HepG2 (cell line): ENCODE measurements at regions not wholly inside any gene's neighbourhood (a gene's known extent, or its start where the extent isn't known, plus 50 kb on each side); places are given as distances from the start of the nearest gene placed in this dataset.

Experiments
- CHCHD3 ChIP-seq: sonication (generic); formaldehyde crosslinking; IDR thresholded peaks from 2 replicates; pipeline ENCODE4 v1.8.0; 2022; ENCODE audit warnings: mild to moderate bottlenecking, missing genetic modification reagents, moderate library complexity
- CHD4 ChIP-seq: fragments of 200-600 bp; sonication (generic); IDR thresholded peaks from 2 replicates; pipeline ENCODE4 v1.7.0; 2017; ENCODE audit warnings: mild to moderate bottlenecking, low read length, borderline replicate concordance
- HMGXB4 ChIP-seq, 2 experiments: sonication (generic) in 1 of 2; formaldehyde crosslinking in 1 of 2; IDR thresholded peaks; 2 replicates each; pipeline versions ENCODE4 v1.4.0 to v1.6.1; 2018 to 2020; ENCODE audit warnings: missing genetic modification reagents in 2 of 2, borderline replicate concordance in 1 of 2, low read depth in 1 of 2, mild to moderate bottlenecking in 1 of 2, missing biosample characterization in 1 of 2
- LCORL ChIP-seq, 2 experiments: fragments of 450-650 bp in 1 of 2; sonication (generic) in 1 of 2; formaldehyde crosslinking in 1 of 2; IDR thresholded peaks; 2 replicates each; pipeline versions ENCODE4 v1.5.0 to v1.6.1; 2017 to 2020; ENCODE audit warnings: antibody characterized with exemption in 1 of 2, missing genetic modification reagents in 1 of 2
- POGK ChIP-seq: sonication (generic); formaldehyde crosslinking; conservative IDR thresholded peaks from 2 replicates; pipeline ENCODE4 v1.8.0; 2022; ENCODE audit warnings: mild to moderate bottlenecking, moderate library complexity, missing genetic modification reagents
- ZEB1 ChIP-seq: IDR thresholded peaks from 2 replicates; pipeline ENCODE4 v1.6.1; 2012; ENCODE audit warnings: mild to moderate bottlenecking, low read depth, inconsistent platforms; ENCODE audit not compliant: insufficient replicate concordance
- ZNF333 ChIP-seq: sonication (generic); formaldehyde crosslinking; IDR thresholded peaks from 2 replicates; pipeline ENCODE4 v1.4.0; 2020; ENCODE audit warnings: mild to moderate bottlenecking, missing genetic modification reagents, borderline replicate concordance
- ZNF382 ChIP-seq: sonication (generic); formaldehyde crosslinking; IDR thresholded peaks from 2 replicates; pipeline ENCODE4 v1.5.0; 2020; ENCODE audit warnings: missing genetic modification reagents, mild to moderate bottlenecking, borderline replicate concordance
- ZNF451 ChIP-seq: sonication (generic); formaldehyde crosslinking; IDR thresholded peaks from 2 replicates; pipeline ENCODE4 v1.5.0; 2020; ENCODE audit warnings: mild to moderate bottlenecking, missing genetic modification reagents
- TF ChIP-seq, protein P1 (sequence below): sonication (generic); formaldehyde crosslinking; IDR thresholded peaks from 2 replicates; pipeline ENCODE4 v1.5.0; 2020; ENCODE audit warnings: missing genetic modification reagents
- TF ChIP-seq, protein P2 (sequence below): sonication (generic); formaldehyde crosslinking; IDR thresholded peaks from 2 replicates; pipeline ENCODE4 v1.5.1; 2020; ENCODE audit warnings: mild to moderate bottlenecking, missing genetic modification reagents

- TF ChIP-seq, protein P1, sequence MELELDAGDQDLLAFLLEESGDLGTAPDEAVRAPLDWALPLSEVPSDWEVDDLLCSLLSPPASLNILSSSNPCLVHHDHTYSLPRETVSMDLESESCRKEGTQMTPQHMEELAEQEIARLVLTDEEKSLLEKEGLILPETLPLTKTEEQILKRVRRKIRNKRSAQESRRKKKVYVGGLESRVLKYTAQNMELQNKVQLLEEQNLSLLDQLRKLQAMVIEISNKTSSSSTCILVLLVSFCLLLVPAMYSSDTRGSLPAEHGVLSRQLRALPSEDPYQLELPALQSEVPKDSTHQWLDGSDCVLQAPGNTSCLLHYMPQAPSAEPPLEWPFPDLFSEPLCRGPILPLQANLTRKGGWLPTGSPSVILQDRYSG (CRISPR knock-in tag): no peak
- TF ChIP-seq ZNF451 (CRISPR knock-in tag) (no peak), LCORL (IDR thresholded peaks at IDR 0.05) (no peak), LCORL (CRISPR knock-in tag; IDR thresholded peaks at IDR 0.05) (no peak), ZNF382 (CRISPR knock-in tag) (no peak), HMGXB4 (CRISPR knock-in tag; IDR thresholded peaks at IDR 0.05; ENCODE audit: borderline replicate concordance in 1 of 2, low read depth in 1 of 2) (no peak), POGK (CRISPR knock-in tag) (no peak), ZNF333 (CRISPR knock-in tag) (no peak), ZEB1 (no peak), CHD4 (no peak), CHCHD3 (no peak)
- TF ChIP-seq, protein P2, sequence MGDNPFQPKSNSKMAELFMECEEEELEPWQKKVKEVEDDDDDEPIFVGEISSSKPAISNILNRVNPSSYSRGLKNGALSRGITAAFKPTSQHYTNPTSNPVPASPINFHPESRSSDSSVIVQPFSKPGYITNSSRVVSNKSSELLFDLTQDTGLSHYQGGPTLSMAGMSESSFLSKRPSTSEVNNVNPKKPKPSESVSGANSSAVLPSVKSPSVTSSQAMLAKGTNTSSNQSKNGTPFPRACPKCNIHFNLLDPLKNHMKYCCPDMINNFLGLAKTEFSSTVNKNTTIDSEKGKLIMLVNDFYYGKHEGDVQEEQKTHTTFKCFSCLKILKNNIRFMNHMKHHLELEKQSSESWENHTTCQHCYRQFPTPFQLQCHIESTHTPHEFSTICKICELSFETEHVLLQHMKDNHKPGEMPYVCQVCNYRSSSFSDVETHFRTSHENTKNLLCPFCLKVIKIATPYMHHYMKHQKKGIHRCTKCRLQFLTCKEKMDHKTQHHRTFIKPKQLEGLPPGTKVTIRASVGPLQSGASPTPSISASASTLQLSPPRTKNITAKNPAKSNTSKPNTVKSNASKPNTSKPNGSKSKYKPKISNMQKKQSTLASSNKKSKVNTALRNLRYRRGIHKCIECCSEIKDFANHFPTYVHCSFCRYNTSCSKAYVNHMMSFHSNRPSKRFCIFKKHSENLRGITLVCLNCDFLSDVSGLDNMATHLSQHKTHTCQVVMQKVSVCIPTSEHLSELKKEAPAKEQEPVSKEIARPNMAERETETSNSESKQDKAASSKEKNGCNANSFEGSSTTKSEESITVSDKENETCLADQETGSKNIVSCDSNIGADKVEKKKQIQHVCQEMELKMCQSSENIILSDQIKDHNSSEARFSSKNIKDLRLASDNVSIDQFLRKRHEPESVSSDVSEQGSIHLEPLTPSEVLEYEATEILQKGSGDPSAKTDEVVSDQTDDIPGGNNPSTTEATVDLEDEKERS: no peak
Measured at GRCh38 chr3:193049935-193050334, 132.3 kb upstream of the MB21D2 start (continued).
